RWPE2 (cell line): ENCODE measurements at regions not wholly inside any gene's neighbourhood (a gene's known extent, or its start where the extent isn't known, plus 50 kb on each side); places are given as distances from the start of the nearest gene placed in this dataset.

Experiments used
- ATAC-seq: fragments of 200-7000 bp; cut with Tn5 transposase; 3 replicates; pipeline ENCODE4 v1.9.1; 2021; ENCODE audit warnings: low read depth
- DNase-seq: peaks from one replicate; pipeline ENCODE4 v3.0.0-alpha.2; 2020; ENCODE audit warnings: low spot score
- H3K27ac ChIP-seq: fragments of 450-650 bp; 2 replicates; pipeline ENCODE4 v1.5.1; 2017; ENCODE audit warnings: mild to moderate bottlenecking; ENCODE audit not compliant: poor library complexity, severe bottlenecking
- H3K27me3 ChIP-seq: fragments of 250-450 bp; sonication (Bioruptor Pico); 2 replicates; pipeline ENCODE4 v1.5.1; 2021; ENCODE audit warnings: mild to moderate bottlenecking, moderate library complexity; ENCODE audit not compliant: insufficient read depth, poor library complexity, severe bottlenecking
- H3K36me3 ChIP-seq: fragments of 250-450 bp; sonication (Bioruptor Pico); 2 replicates; pipeline ENCODE4 v1.5.1; 2020; ENCODE audit warnings: low read depth, mild to moderate bottlenecking, moderate library complexity
- H3K4me1 ChIP-seq: fragments of 250-450 bp; sonication (Bioruptor Pico); 2 replicates; pipeline ENCODE4 v1.5.1; 2021; ENCODE audit warnings: mild to moderate bottlenecking, moderate library complexity; ENCODE audit not compliant: insufficient read depth, poor library complexity, severe bottlenecking
- H3K4me3 ChIP-seq: fragments of 250-450 bp; sonication (Bioruptor Pico); 2 replicates; pipeline ENCODE4 v1.5.1; 2021; ENCODE audit warnings: mild to moderate bottlenecking, moderate library complexity; ENCODE audit not compliant: severe bottlenecking
- H3K9me3 ChIP-seq: fragments of 250-450 bp; sonication (Bioruptor Pico); 2 replicates; pipeline ENCODE4 v1.5.1; 2021; ENCODE audit warnings: mild to moderate bottlenecking, moderate library complexity; ENCODE audit not compliant: severe bottlenecking
- TF ChIP-seq, protein P1 (sequence below): fragments of 450-650 bp; IDR thresholded peaks from one replicate; pipeline ENCODE4 v1.5.1; 2017; ENCODE audit warnings: mild to moderate bottlenecking, moderate library complexity; ENCODE audit not compliant: poor library complexity, severe bottlenecking

DNA sequence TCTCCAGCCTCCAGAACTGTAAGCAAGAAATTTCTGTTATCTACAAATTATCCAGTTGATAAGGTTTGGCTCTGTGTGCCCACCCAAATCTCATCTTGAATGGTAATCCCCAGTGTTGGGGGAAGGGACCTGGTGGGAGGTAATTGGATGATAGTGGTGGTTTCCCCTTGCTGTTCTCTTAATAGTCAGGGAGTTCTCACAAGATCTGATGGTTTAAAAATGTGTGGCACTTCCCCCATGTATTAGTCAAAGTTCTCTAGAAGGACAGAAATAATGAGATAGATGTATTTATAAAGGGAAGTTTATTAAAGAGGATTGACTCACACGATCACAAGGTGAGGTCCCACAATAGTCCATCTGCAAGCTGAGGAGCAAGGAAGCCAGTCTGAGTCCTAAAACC is 56.2 kb upstream of the APBB1IP start:
- TF ChIP-seq, protein P1, sequence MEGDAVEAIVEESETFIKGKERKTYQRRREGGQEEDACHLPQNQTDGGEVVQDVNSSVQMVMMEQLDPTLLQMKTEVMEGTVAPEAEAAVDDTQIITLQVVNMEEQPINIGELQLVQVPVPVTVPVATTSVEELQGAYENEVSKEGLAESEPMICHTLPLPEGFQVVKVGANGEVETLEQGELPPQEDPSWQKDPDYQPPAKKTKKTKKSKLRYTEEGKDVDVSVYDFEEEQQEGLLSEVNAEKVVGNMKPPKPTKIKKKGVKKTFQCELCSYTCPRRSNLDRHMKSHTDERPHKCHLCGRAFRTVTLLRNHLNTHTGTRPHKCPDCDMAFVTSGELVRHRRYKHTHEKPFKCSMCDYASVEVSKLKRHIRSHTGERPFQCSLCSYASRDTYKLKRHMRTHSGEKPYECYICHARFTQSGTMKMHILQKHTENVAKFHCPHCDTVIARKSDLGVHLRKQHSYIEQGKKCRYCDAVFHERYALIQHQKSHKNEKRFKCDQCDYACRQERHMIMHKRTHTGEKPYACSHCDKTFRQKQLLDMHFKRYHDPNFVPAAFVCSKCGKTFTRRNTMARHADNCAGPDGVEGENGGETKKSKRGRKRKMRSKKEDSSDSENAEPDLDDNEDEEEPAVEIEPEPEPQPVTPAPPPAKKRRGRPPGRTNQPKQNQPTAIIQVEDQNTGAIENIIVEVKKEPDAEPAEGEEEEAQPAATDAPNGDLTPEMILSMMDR = no peak
- DNase-seq (no peak), ATAC-seq (no peak)
- Histone ChIP-seq H3K4me1 (no peaks in the 10 kb centered on the region), H3K27me3 (peaks cover 5% of the 10 kb centered on the region), H3K27ac (no peak overlapping the region), H3K36me3 (no peaks in the 10 kb centered on the region), H3K4me3 (no peak overlapping the region), H3K9me3 (no peaks in the 10 kb centered on the region)

DNA sequence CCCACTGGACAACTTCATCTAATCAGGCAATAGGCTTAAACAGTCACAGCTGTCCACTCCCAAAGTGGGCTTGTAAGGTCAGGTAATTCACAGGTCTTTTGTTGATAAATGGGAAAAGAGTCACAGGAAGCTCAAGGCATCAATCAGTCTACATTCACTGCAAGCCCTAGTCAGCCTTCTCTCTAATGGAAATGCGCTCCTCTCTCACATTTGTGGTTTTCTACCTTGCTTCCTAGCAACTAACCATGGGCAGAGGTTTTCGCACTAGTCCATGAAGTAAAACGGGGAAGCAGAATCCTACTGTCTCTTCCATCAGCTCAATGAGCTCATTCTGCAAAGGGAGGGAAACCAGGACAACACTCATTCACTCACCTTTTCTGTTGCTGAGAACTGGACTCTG is 53.5 kb upstream of the APBB1IP start:
- ATAC-seq = no peak
- no peaks in the 10 kb centered on the region for H3K36me3 ChIP-seq

DNA sequence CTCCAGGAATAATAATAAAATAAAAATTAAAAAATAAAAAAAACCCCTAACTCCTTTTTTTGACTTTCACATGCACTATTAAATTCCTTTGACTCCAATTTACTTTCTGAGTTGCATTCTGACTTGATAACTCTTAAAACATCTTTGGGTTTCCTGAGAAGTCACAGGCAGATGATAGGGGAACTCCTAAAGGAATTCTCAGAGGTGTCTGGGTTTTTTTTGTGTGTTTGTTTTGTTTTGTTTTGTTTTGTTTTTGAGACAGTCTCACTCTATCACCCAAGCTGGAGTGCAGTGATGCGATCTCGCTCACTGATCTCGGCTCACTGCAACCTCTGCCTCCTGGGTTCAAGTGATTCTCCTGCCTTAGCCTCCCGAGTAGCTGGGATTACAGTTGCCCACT is 52.7 kb upstream of the APBB1IP start:
- Histone ChIP-seq H3K27ac (no peak overlapping the region), H3K36me3 (no peaks in the 10 kb centered on the region), H3K27me3 (no peaks in the 10 kb centered on the region), H3K4me1 (no peaks in the 10 kb centered on the region), H3K9me3 (no peaks in the 10 kb centered on the region), H3K4me3 (no peak overlapping the region)
- DNase-seq (no peak), ATAC-seq (no peak)
- TF ChIP-seq, protein P1 = no peak

More for the DNA sequence above, 53.5 kb upstream of the APBB1IP start:
- H3K27ac ChIP-seq = no peak overlapping the region
- no peak for DNase-seq
- H3K27me3 ChIP-seq = no peaks in the 10 kb centered on the region
- no peak overlapping the region for H3K4me3 ChIP-seq
- no peaks in the 10 kb centered on the region for H3K9me3 ChIP-seq
- TF ChIP-seq, protein P1 = no peak
- H3K4me1 ChIP-seq = no peaks in the 10 kb centered on the region

DNA sequence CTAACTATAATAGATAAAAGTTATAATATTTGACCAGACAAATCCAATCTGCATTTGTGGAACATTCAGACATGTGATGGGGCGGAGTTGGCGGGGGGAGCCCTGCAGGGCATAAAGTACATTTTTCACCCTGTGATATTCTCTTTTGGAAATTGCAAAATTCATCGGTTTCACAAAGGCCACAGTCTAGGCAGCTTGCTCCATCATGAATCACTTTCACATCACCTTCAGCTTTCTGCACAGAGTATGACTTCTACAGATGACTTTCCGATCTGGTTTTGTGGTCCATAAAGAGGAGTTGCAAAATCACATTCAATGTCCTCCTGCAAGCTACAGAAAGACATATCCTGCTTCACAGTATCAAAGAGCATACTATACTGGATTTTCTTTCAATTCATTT is 51.4 kb upstream of the APBB1IP start:
- TF ChIP-seq, protein P1 = no peak
- Histone ChIP-seq H3K27me3 (peaks cover 5% of the 10 kb centered on the region), H3K36me3 (no peaks in the 10 kb centered on the region), H3K9me3 (no peaks in the 10 kb centered on the region), H3K4me1 (no peaks in the 10 kb centered on the region), H3K4me3 (no peak overlapping the region), H3K27ac (no peak overlapping the region)
- DNase-seq = no peak
- ATAC-seq = no peak
